22Rv1 (cell line): ENCODE measurements at regions not wholly inside any gene's neighbourhood (a gene's known extent, or its start where the extent isn't known, plus 50 kb on each side); places are given as distances from the start of the nearest gene placed in this dataset.

Experiments used
- CTCF ChIP-seq: fragments of 450-650 bp; IDR thresholded peaks from 2 replicates; pipeline ENCODE4 v1.5.1; 2017; ENCODE audit warnings: mild to moderate bottlenecking
- ZFX ChIP-seq: fragments of 450-650 bp; IDR thresholded peaks from 2 replicates; pipeline ENCODE4 v1.6.1; 2017; ENCODE audit warnings: antibody characterized with exemption, borderline replicate concordance

GRCh38 chr20:51204051-51204715 is 181.3 kb upstream of the KCNG1 start:
- TF ChIP-seq CTCF (no peak), ZFX (no peak)
